Hepatocyte (in vitro differentiated cells): ENCODE measurements at regions not wholly inside any gene's neighbourhood (a gene's known extent, or its start where the extent isn't known, plus 50 kb on each side); places are given as distances from the start of the nearest gene placed in this dataset.
A peak's percentile ranks its signal among the peaks of the same experiment; 100 is the strongest.

Experiments
- DNase-seq: peaks from one replicate; pipeline ENCODE4 v3.0.0-alpha.2; 2016; ENCODE audit warnings: low spot score
- H2AFZ ChIP-seq: fragments of 200-600 bp; sonication (generic); 2 replicates; pipeline ENCODE4 v1.6.0; 2016; ENCODE audit warnings: antibody characterized with exemption, mild to moderate bottlenecking
- H3K27ac ChIP-seq: fragments of 200-600 bp; sonication (generic); 2 replicates; pipeline ENCODE4 v1.5.1; 2016; ENCODE audit warnings: mild to moderate bottlenecking
- H3K27me3 ChIP-seq: fragments of 200-600 bp; sonication (generic); 2 replicates; pipeline ENCODE4 v1.6.1; 2016
- H3K36me3 ChIP-seq: fragments of 200-600 bp; sonication (generic); replicated peaks from 2 replicates; pipeline ENCODE4 v1.5.1; 2016; ENCODE audit warnings: low read depth; ENCODE audit not compliant: insufficient read depth
- H3K4me1 ChIP-seq: fragments of 200-600 bp; sonication (generic); 2 replicates; pipeline ENCODE4 v1.5.1; 2016; ENCODE audit warnings: mild to moderate bottlenecking, moderate library complexity; ENCODE audit not compliant: insufficient read depth
- H3K4me2 ChIP-seq: fragments of 200-600 bp; sonication (generic); 2 replicates; pipeline ENCODE4 v1.6.0; 2016
- H3K4me3 ChIP-seq: fragments of 200-600 bp; sonication (generic); 2 replicates; pipeline ENCODE4 v1.5.1; 2016; ENCODE audit warnings: mild to moderate bottlenecking
- H3K79me2 ChIP-seq: fragments of 200-600 bp; sonication (generic); 2 replicates; pipeline ENCODE4 v1.6.0; 2017; ENCODE audit warnings: mild to moderate bottlenecking
- H3K9me2 ChIP-seq: fragments of 200-600 bp; sonication (generic); replicated peaks from 2 replicates; pipeline ENCODE4 v1.6.0; 2017; ENCODE audit warnings: mild to moderate bottlenecking; ENCODE audit not compliant: insufficient read depth
- H3K9me3 ChIP-seq: fragments of 200-600 bp; sonication (generic); 2 replicates; pipeline ENCODE4 v1.5.1; 2016; ENCODE audit warnings: low read depth, mild to moderate bottlenecking
- H4K20me1 ChIP-seq: fragments of 200-600 bp; sonication (generic); 2 replicates; pipeline ENCODE4 v1.6.0; 2016; ENCODE audit warnings: mild to moderate bottlenecking; ENCODE audit not compliant: insufficient read depth, poor library complexity, severe bottlenecking
- EZH2 ChIP-seq: fragments of 200-600 bp; sonication (generic); IDR thresholded peaks from 2 replicates; pipeline ENCODE4 v1.6.1; 2016; ENCODE audit warnings: antibody characterized with exemption, mild to moderate bottlenecking, borderline replicate concordance
- EZH2phosphoT487 ChIP-seq: fragments of 200-600 bp; sonication (generic); IDR thresholded peaks from one replicate; pipeline ENCODE4 v1.6.1; 2018; ENCODE audit warnings: antibody characterized with exemption, mild to moderate bottlenecking, low read depth, moderate library complexity; ENCODE audit not compliant: unreplicated experiment, severe bottlenecking
- WGBS: methylation state at CpG from one replicate; pipeline ENCODE4 v1.1.6; 2016; ENCODE audit warnings: low lambda C conversion rate; ENCODE audit errors: missing lambda C conversion rate; 5-methylcytosine and 5-hydroxymethylcytosine counted together
- TF ChIP-seq, protein P1 (sequence below): fragments of 200-600 bp; sonication (generic); IDR thresholded peaks from 2 replicates; pipeline ENCODE4 v1.5.1; 2016; ENCODE audit warnings: antibody characterized with exemption, mild to moderate bottlenecking; ENCODE audit not compliant: poor library complexity

DNA sequence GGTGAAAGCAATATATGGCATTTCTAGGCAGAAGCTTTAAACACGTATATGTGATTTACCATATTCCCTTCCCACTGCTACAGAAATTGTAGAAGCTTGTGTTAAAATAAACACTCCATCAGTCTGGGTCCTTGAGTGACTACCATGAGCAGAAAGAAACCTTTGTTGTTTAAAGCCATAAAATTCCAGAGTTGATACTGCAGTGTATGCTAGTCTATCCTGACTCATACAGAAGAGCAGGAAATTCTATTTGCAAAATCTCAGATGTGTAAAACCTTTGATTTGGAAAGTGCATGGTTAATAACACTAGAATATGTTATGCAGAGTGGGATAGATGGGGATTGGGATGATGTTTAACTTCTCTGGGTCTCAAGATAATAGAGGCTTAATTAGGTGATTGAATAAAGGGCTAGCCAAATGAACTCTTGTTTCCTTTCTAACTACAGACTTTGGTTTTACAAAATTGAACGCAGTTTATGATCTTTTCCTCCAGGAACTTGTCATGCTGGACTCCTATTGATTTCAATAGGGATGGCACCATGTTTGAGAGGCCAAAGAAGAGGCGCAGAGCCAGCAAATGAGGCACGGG is 282.7 kb upstream of the VLDLR start:
- peak overlapping the region; percentile 26 for H3K27ac ChIP-seq
- no peaks in the 10 kb centered on the region for H4K20me1 ChIP-seq
- no peak overlapping the region for H3K4me3 ChIP-seq
- H3K36me3 ChIP-seq: no peaks in the 10 kb centered on the region
- WGBS: 82% methylated on average over 4 of the region's 4 CpGs
- H3K9me2 ChIP-seq: no peaks in the 10 kb centered on the region
- H2AFZ ChIP-seq: no peak overlapping the region
- H3K4me2 ChIP-seq: no peak overlapping the region
- peaks cover 15% of the 10 kb centered on the region for H3K4me1 ChIP-seq
- peak; percentile 12 for DNase-seq
- H3K27me3 ChIP-seq: no peaks in the 10 kb centered on the region
- no peaks in the 10 kb centered on the region for H3K79me2 ChIP-seq
- H3K9me3 ChIP-seq: no peaks in the 10 kb centered on the region
- TF ChIP-seq EZH2: no peak
- no peak for TF ChIP-seq EZH2phosphoT487
- TF ChIP-seq, protein P1, sequence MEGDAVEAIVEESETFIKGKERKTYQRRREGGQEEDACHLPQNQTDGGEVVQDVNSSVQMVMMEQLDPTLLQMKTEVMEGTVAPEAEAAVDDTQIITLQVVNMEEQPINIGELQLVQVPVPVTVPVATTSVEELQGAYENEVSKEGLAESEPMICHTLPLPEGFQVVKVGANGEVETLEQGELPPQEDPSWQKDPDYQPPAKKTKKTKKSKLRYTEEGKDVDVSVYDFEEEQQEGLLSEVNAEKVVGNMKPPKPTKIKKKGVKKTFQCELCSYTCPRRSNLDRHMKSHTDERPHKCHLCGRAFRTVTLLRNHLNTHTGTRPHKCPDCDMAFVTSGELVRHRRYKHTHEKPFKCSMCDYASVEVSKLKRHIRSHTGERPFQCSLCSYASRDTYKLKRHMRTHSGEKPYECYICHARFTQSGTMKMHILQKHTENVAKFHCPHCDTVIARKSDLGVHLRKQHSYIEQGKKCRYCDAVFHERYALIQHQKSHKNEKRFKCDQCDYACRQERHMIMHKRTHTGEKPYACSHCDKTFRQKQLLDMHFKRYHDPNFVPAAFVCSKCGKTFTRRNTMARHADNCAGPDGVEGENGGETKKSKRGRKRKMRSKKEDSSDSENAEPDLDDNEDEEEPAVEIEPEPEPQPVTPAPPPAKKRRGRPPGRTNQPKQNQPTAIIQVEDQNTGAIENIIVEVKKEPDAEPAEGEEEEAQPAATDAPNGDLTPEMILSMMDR: no peak

- H3K4me2 ChIP-seq: no peak overlapping the region
- no peaks in the 10 kb centered on the region for H3K36me3 ChIP-seq
- TF ChIP-seq EZH2phosphoT487 (no peak), EZH2 (no peak)
- TF ChIP-seq, protein P1: no peak
- H2AFZ ChIP-seq: no peak overlapping the region
- H3K9me3 ChIP-seq: no peaks in the 10 kb centered on the region
- H4K20me1 ChIP-seq: no peaks in the 10 kb centered on the region
- no peaks in the 10 kb centered on the region for H3K9me2 ChIP-seq
- no peaks in the 10 kb centered on the region for H3K27me3 ChIP-seq
- peak overlapping the region; percentile 26 for H3K27ac ChIP-seq
- DNase-seq: no peak
- H3K79me2 ChIP-seq: no peaks in the 10 kb centered on the region
- no peak overlapping the region for H3K4me3 ChIP-seq
- 95% methylated on average over 6 of the region's 6 CpGs for WGBS
- peaks cover 15% of the 10 kb centered on the region for H3K4me1 ChIP-seq
Measured at GRCh38 chr9:2339416-2339815, 282.2 kb upstream of the VLDLR start.

GRCh38 chr9:2340046-2340760 is 281.4 kb upstream of the VLDLR start:
- H3K4me2 ChIP-seq: no peak overlapping the region
- no peaks in the 10 kb centered on the region for H3K27me3 ChIP-seq
- no peak overlapping the region for H2AFZ ChIP-seq
- WGBS: 89% methylated on average over 2 of the region's 2 CpGs
- no peak overlapping the region for H3K4me3 ChIP-seq
- H3K79me2 ChIP-seq: no peaks in the 10 kb centered on the region
- H3K27ac ChIP-seq: no peak overlapping the region
- H3K9me2 ChIP-seq: no peaks in the 10 kb centered on the region
- H3K36me3 ChIP-seq: no peaks in the 10 kb centered on the region
- no peaks in the 10 kb centered on the region for H4K20me1 ChIP-seq
- TF ChIP-seq, protein P1: no peak
- TF ChIP-seq EZH2: no peak
- TF ChIP-seq EZH2phosphoT487: no peak
- peaks cover 15% of the 10 kb centered on the region for H3K4me1 ChIP-seq
- no peak for DNase-seq
- no peaks in the 10 kb centered on the region for H3K9me3 ChIP-seq
